G401.6 (cell line): ENCODE measurements at regions not wholly inside any gene's neighbourhood (a gene's known extent, or its start where the extent isn't known, plus 50 kb on each side); places are given as distances from the start of the nearest gene placed in this dataset.
"Not testable (repeated sequence)": the region's sequence is repeated elsewhere in the genome, so short reads cannot be mapped to it uniquely, and the experiment has no call there.

Experiments
- FAIRE-seq: peaks from 2 replicates; lab custom pipeline; 2012; peaks lifted over from hg19 to GRCh38; lab: Jason Lieb, UNC

- no peak for FAIRE-seq
Observed at GRCh38 chr12:91885851-91886731, 259.6 kb downstream of the BTG1 start.

- FAIRE-seq: no peak
Observed at GRCh38 chr12:91884230-91884629, 261.4 kb downstream of the BTG1 start.

GRCh38 chr12:91883811-91884210 is 261.8 kb downstream of the BTG1 start:
- FAIRE-seq: no peak

- FAIRE-seq: no peak
Observed at GRCh38 chr12:91882910-91883309, 262.7 kb downstream of the BTG1 start.

GRCh38 chr12:91880528-91880927 is 265.1 kb downstream of the BTG1 start:
- no peak for FAIRE-seq

GRCh38 chr12:91877456-91878235 is 268.0 kb downstream of the BTG1 start:
- FAIRE-seq: no peak

- no peak for FAIRE-seq
Observed at GRCh38 chr12:91877022-91877421, 268.6 kb downstream of the BTG1 start.

- not testable (repeated sequence) for FAIRE-seq
Observed at GRCh38 chr12:91875671-91876070, 270.0 kb downstream of the BTG1 start.

GRCh38 chr12:91874086-91874865 is 271.4 kb downstream of the BTG1 start:
- no peak for FAIRE-seq

GRCh38 chr12:91871751-91872150 is 273.9 kb downstream of the BTG1 start:
- FAIRE-seq: no peak

GRCh38 chr12:91870872-91871707 is 274.6 kb downstream of the BTG1 start:
- no peak for FAIRE-seq

GRCh38 chr12:91868054-91868453 is 277.6 kb downstream of the BTG1 start:
- no peak for FAIRE-seq

GRCh38 chr12:91866566-91866965 is 279.1 kb downstream of the BTG1 start:
- FAIRE-seq: no peak

- FAIRE-seq: no peak
Observed at GRCh38 chr12:91863702-91864101, 281.9 kb downstream of the BTG1 start.

- no peak for FAIRE-seq
Observed at GRCh38 chr12:91861554-91861953, 284.1 kb downstream of the BTG1 start.

- no peak for FAIRE-seq
Observed at GRCh38 chr12:91859347-91859746, 286.3 kb downstream of the BTG1 start.

GRCh38 chr12:91857813-91858542 is 287.7 kb downstream of the BTG1 start:
- no peak for FAIRE-seq

GRCh38 chr12:91854725-91855124 is 290.9 kb downstream of the BTG1 start:
- FAIRE-seq: no peak

- no peak for FAIRE-seq
Observed at GRCh38 chr12:91853350-91854127, 292.1 kb downstream of the BTG1 start.

GRCh38 chr12:91852634-91853033 is 293.0 kb downstream of the BTG1 start:
- FAIRE-seq: no peak
